ENCODE measurements at regions not wholly inside any gene's neighbourhood (a gene's known extent, or its start where the extent isn't known, plus 50 kb on each side); places are given as distances from the start of the nearest gene placed in this dataset.

- TF ChIP-seq, protein P1, sequence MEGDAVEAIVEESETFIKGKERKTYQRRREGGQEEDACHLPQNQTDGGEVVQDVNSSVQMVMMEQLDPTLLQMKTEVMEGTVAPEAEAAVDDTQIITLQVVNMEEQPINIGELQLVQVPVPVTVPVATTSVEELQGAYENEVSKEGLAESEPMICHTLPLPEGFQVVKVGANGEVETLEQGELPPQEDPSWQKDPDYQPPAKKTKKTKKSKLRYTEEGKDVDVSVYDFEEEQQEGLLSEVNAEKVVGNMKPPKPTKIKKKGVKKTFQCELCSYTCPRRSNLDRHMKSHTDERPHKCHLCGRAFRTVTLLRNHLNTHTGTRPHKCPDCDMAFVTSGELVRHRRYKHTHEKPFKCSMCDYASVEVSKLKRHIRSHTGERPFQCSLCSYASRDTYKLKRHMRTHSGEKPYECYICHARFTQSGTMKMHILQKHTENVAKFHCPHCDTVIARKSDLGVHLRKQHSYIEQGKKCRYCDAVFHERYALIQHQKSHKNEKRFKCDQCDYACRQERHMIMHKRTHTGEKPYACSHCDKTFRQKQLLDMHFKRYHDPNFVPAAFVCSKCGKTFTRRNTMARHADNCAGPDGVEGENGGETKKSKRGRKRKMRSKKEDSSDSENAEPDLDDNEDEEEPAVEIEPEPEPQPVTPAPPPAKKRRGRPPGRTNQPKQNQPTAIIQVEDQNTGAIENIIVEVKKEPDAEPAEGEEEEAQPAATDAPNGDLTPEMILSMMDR (IDR thresholded peaks at IDR 0.05; ENCODE audit: control extremely low read depth, extremely low read depth): no peak
- no peak overlapping the region for H3K4me3 ChIP-seq
- H3K9ac ChIP-seq (ENCODE audit: insufficient read depth in 1 of 2, low read length in 2 of 2): no peak overlapping the region
- 79 to 88% methylated on average over 5 of the region's 5 CpGs for WGBS, 2 donors
- DNase-seq (no peak), ATAC-seq (ENCODE audit: insufficient read depth, low FRiP score) (no peak)
- H3K4me1 ChIP-seq (ENCODE audit: control insufficient read depth in 5 of 5, insufficient read depth in 5 of 5, low read length in 5 of 5): no peaks in the 10 kb centered on the region
- no peaks in the 10 kb centered on the region for H3K27me3 ChIP-seq (ENCODE audit: control insufficient read depth in 3 of 3, insufficient read depth in 3 of 3, low read length in 2 of 3)
- no peak overlapping the region for H3K27ac ChIP-seq (ENCODE audit: low read depth in 1 of 2, low read length in 1 of 2)
- no peaks in the 10 kb centered on the region for H3K36me3 ChIP-seq (ENCODE audit: control insufficient read depth in 4 of 4, insufficient read depth in 4 of 4, low read length in 4 of 4)
- no peaks in the 10 kb centered on the region for H3K9me3 ChIP-seq (ENCODE audit: control insufficient read depth in 4 of 4, insufficient read depth in 3 of 4, low read length in 3 of 4)
Observed at GRCh38 chr18:55064760-55065159, 105.5 kb upstream of the CCDC68 start.

DNA sequence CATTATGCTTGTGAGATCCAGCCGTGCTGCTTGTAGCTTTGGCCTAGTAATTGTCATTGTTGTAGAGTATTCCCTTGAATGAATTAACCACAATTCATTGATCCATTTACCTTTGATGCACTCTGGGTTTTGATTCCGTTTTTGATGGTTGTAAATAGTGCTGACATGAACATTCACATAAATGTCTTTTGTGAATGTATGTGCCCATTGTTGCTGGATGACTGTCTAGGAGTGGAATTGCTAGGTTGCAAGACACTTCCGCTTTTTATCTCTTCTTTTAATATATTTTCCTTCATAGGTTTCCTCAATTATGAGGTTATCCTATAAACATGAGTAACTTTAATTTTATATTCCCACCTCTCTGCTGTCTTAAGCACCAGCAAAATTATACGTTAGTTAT, 104.8 kb upstream of the CCDC68 start:
- Histone ChIP-seq H3K4me1 (ENCODE audit: control insufficient read depth in 5 of 5, insufficient read depth in 5 of 5, low read length in 5 of 5) (no peaks in the 10 kb centered on the region), H3K9me3 (ENCODE audit: control insufficient read depth in 4 of 4, insufficient read depth in 3 of 4, low read length in 3 of 4) (no peaks in the 10 kb centered on the region), H3K4me3 (no peak overlapping the region), H3K27ac (ENCODE audit: low read depth in 1 of 2, low read length in 1 of 2) (no peak overlapping the region), H3K9ac (ENCODE audit: insufficient read depth in 1 of 2, low read length in 2 of 2) (no peak overlapping the region), H3K27me3 (ENCODE audit: control insufficient read depth in 3 of 3, insufficient read depth in 3 of 3, low read length in 2 of 3) (no peaks in the 10 kb centered on the region), H3K36me3 (ENCODE audit: control insufficient read depth in 4 of 4, insufficient read depth in 4 of 4, low read length in 4 of 4) (no peaks in the 10 kb centered on the region)
- ATAC-seq (ENCODE audit: insufficient read depth, low FRiP score) (no peak), DNase-seq (no peak)
- 89 to 90% methylated on average over 4 of the region's 4 CpGs for WGBS, 2 donors
- TF ChIP-seq, protein P1 (IDR thresholded peaks at IDR 0.05; ENCODE audit: control extremely low read depth, extremely low read depth): no peak

- no peak overlapping the region for H3K4me3 ChIP-seq
- H3K36me3 ChIP-seq (ENCODE audit: control insufficient read depth in 4 of 4, insufficient read depth in 4 of 4, low read length in 4 of 4): no peaks in the 10 kb centered on the region
- H3K27ac ChIP-seq (ENCODE audit: low read depth in 1 of 2, low read length in 1 of 2): no peak overlapping the region
- DNase-seq (peak; percentile 50 to 77 (median 57)), ATAC-seq (ENCODE audit: insufficient read depth, low FRiP score) (no peak)
- H3K27me3 ChIP-seq (ENCODE audit: control insufficient read depth in 3 of 3, insufficient read depth in 3 of 3, low read length in 2 of 3): no peaks in the 10 kb centered on the region
- TF ChIP-seq, protein P1 (IDR thresholded peaks at IDR 0.05; ENCODE audit: control extremely low read depth, extremely low read depth): no peak
- H3K9me3 ChIP-seq (ENCODE audit: control insufficient read depth in 4 of 4, insufficient read depth in 3 of 4, low read length in 3 of 4): no peaks in the 10 kb centered on the region
- WGBS, 2 donors: 84 to 86% methylated on average over 24 of the region's 24 CpGs
- H3K4me1 ChIP-seq (ENCODE audit: control insufficient read depth in 5 of 5, insufficient read depth in 5 of 5, low read length in 5 of 5): peaks cover 0 to 7% (median 0%) of the 10 kb centered on the region in 5 donors
- no peak overlapping the region for H3K9ac ChIP-seq (ENCODE audit: insufficient read depth in 1 of 2, low read length in 2 of 2)
Observed at GRCh38 chr18:55054021-55054990, 95.0 kb upstream of the CCDC68 start.

Data from lung (tissue), 11 donors.